Glutamatergic neuron (in vitro differentiated cells): ENCODE measurements at regions not wholly inside any gene's neighbourhood (a gene's known extent, or its start where the extent isn't known, plus 50 kb on each side); places are given as distances from the start of the nearest gene placed in this dataset.

Source experiments
- DNase-seq: peaks from one replicate; pipeline ENCODE4 v3.0.0; 2022
- H3K27ac Mint-ChIP-seq: one replicate; pipeline ENCODE4 v1.8.0; 2020; ENCODE audit warnings: mild to moderate bottlenecking, mixed read lengths, inconsistent platforms; ENCODE audit not compliant: unreplicated experiment
- H3K27me3 Mint-ChIP-seq: one replicate; pipeline ENCODE4 v1.8.0; 2020; ENCODE audit warnings: mild to moderate bottlenecking, moderate library complexity, mixed read lengths, inconsistent platforms; ENCODE audit not compliant: unreplicated experiment
- H3K36me3 Mint-ChIP-seq: one replicate; pipeline ENCODE4 v1.8.0; 2020; ENCODE audit warnings: mild to moderate bottlenecking, mixed read lengths, inconsistent platforms; ENCODE audit not compliant: unreplicated experiment
- H3K4me1 Mint-ChIP-seq: one replicate; pipeline ENCODE4 v1.8.0; 2020; ENCODE audit warnings: mild to moderate bottlenecking, low read depth, mixed read lengths, inconsistent platforms; ENCODE audit not compliant: unreplicated experiment
- H3K4me3 Mint-ChIP-seq: one replicate; pipeline ENCODE4 v1.8.0; 2020; ENCODE audit warnings: mild to moderate bottlenecking, mixed read lengths, inconsistent platforms; ENCODE audit not compliant: unreplicated experiment
- H3K9me3 Mint-ChIP-seq: one replicate; pipeline ENCODE4 v1.8.0; 2020; ENCODE audit warnings: mild to moderate bottlenecking, moderate library complexity, mixed read lengths, inconsistent platforms; ENCODE audit not compliant: unreplicated experiment
- CTCF ChIP-seq: fragments of 200-600 bp; sonication (generic); IDR thresholded peaks from one replicate; pipeline ENCODE4 v1.5.0; 2021; ENCODE audit not compliant: partially characterized antibody, unreplicated experiment

- TF ChIP-seq CTCF, result no peak
- Mint-ChIP-seq H3K27me3 (peaks cover 1% of the 10 kb centered on the region), H3K9me3 (peaks cover 2% of the 10 kb centered on the region), H3K36me3 (no peaks in the 10 kb centered on the region), H3K27ac (no peak overlapping the region), H3K4me1 (no peaks in the 10 kb centered on the region), H3K4me3 (no peak overlapping the region)
- no peak for DNase-seq
These were observed 154.7 kb downstream of the QPCT start for GRCh38 chr2:37499113-37499512.

GRCh38 chr2:37500031-37500430 is 155.6 kb downstream of the QPCT start:
- TF ChIP-seq CTCF, result no peak
- Mint-ChIP-seq H3K4me3 (no peak overlapping the region), H3K27ac (no peak overlapping the region), H3K4me1 (no peaks in the 10 kb centered on the region), H3K36me3 (no peaks in the 10 kb centered on the region), H3K9me3 (peaks cover 2% of the 10 kb centered on the region), H3K27me3 (peaks cover 3% of the 10 kb centered on the region)
- DNase-seq, result no peak

GRCh38 chr2:37501113-37501512 is 156.7 kb downstream of the QPCT start:
- Mint-ChIP-seq H3K4me3 (no peak overlapping the region), H3K27ac (no peak overlapping the region), H3K27me3 (peaks cover 3% of the 10 kb centered on the region), H3K9me3 (peaks cover 4% of the 10 kb centered on the region), H3K36me3 (no peaks in the 10 kb centered on the region), H3K4me1 (peaks cover 5% of the 10 kb centered on the region)
- DNase-seq, result no peak
- no peak for TF ChIP-seq CTCF

- Mint-ChIP-seq H3K4me3 (no peak overlapping the region), H3K9me3 (peaks cover 4% of the 10 kb centered on the region), H3K27me3 (peaks cover 3% of the 10 kb centered on the region), H3K27ac (no peak overlapping the region), H3K36me3 (no peaks in the 10 kb centered on the region), H3K4me1 (peaks cover 7% of the 10 kb centered on the region)
- DNase-seq, result no peak
- TF ChIP-seq CTCF, result no peak
These were observed 162.1 kb downstream of the QPCT start for GRCh38 chr2:37506407-37507050.

GRCh38 chr2:37507051-37507410 is 162.6 kb downstream of the QPCT start:
- TF ChIP-seq CTCF, result no peak
- Mint-ChIP-seq H3K4me3 (no peak overlapping the region), H3K27me3 (peaks cover 3% of the 10 kb centered on the region), H3K9me3 (peaks cover 2% of the 10 kb centered on the region), H3K27ac (no peak overlapping the region), H3K4me1 (peaks cover 7% of the 10 kb centered on the region), H3K36me3 (no peaks in the 10 kb centered on the region)
- DNase-seq, result no peak
